SU-DHL-6 (cell line): ENCODE measurements at regions not wholly inside any gene's neighbourhood (a gene's known extent, or its start where the extent isn't known, plus 50 kb on each side); places are given as distances from the start of the nearest gene placed in this dataset.

ENCODE experiments used
- CTCF ChIP-seq: fragments of 200-600 bp; sonication (generic); IDR thresholded peaks from one replicate; pipeline ENCODE4 v1.5.1; 2017; ENCODE audit warnings: antibody characterized with exemption, mild to moderate bottlenecking, low read length, moderate library complexity; ENCODE audit not compliant: insufficient read depth, poor library complexity, severe bottlenecking
- EZH2phosphoT487 ChIP-seq: fragments of 200-600 bp; sonication (generic), shearing (Covaris generic); conservative IDR thresholded peaks from 2 replicates; pipeline ENCODE4 v1.6.1; 2018; ENCODE audit warnings: mild to moderate bottlenecking, antibody characterized with exemption, low read length, moderate library complexity, mixed read lengths

- TF ChIP-seq EZH2phosphoT487 (no peak), CTCF (no peak)
These were observed 255.7 kb upstream of the ACTBL2 start for GRCh38 chr5:57738301-57738700.
